Liver (tissue), 8 donors: ENCODE measurements at regions not wholly inside any gene's neighbourhood (a gene's known extent, or its start where the extent isn't known, plus 50 kb on each side); places are given as distances from the start of the nearest gene placed in this dataset.

Experiments
- DNase-seq: peaks from one replicate; pipeline ENCODE4 v3.0.0-alpha.2; 2017; ENCODE audit warnings: low spot score
- H3K27ac ChIP-seq, 2 donors: one replicate each; pipeline ENCODE4 v1.7.0; 2013; ENCODE audit warnings: inconsistent platforms in 2 of 2, low read length in 2 of 2, control low read depth in 1 of 2, low read depth in 1 of 2, mild to moderate bottlenecking in 1 of 2
- H3K27me3 ChIP-seq, 4 donors: one replicate each; pipeline versions ENCODE4 v1.6.1 to v1.7.0; 2013; ENCODE audit warnings: low read length in 3 of 4, inconsistent platforms in 1 of 4, mild to moderate bottlenecking in 1 of 4, moderate library complexity in 1 of 4; ENCODE audit not compliant: control insufficient read depth in 4 of 4, insufficient read depth in 4 of 4
- H3K36me3 ChIP-seq, 4 donors: one replicate each; pipeline versions ENCODE4 v1.6.1 to v1.7.0; 2013; ENCODE audit warnings: low read length in 3 of 4, mild to moderate bottlenecking in 3 of 4, low read depth in 1 of 4, moderate library complexity in 1 of 4; ENCODE audit not compliant: control insufficient read depth in 4 of 4, insufficient read depth in 3 of 4
- H3K4me1 ChIP-seq, 4 donors: one replicate each; pipeline versions ENCODE4 v1.6.1 to v1.7.0; 2013; ENCODE audit warnings: low read length in 3 of 4, mild to moderate bottlenecking in 3 of 4, moderate library complexity in 1 of 4; ENCODE audit not compliant: control insufficient read depth in 4 of 4, insufficient read depth in 4 of 4
- H3K4me3 ChIP-seq, 3 donors: one replicate each; pipeline versions ENCODE4 v1.6.1 to v1.7.0; 2013; ENCODE audit warnings: low read length in 3 of 3, control low read depth in 1 of 3, low read depth in 1 of 3, mild to moderate bottlenecking in 1 of 3
- H3K9ac ChIP-seq, 2 donors: one replicate each; pipeline ENCODE4 v1.7.0; 2013; ENCODE audit warnings: low read length in 2 of 2, mild to moderate bottlenecking in 2 of 2, moderate library complexity in 2 of 2, control low read depth in 1 of 2, low read depth in 1 of 2
- H3K9me3 ChIP-seq, 4 donors: one replicate each; pipeline versions ENCODE4 v1.6.1 to v1.7.0; 2013; ENCODE audit warnings: low read length in 3 of 4; ENCODE audit not compliant: control insufficient read depth in 4 of 4
- FOXA2 ChIP-seq: IDR thresholded peaks from 2 replicates; pipeline ENCODE4 v1.6.1; 2016; ENCODE audit warnings: antibody characterized with exemption
- GABPA ChIP-seq, 2 donors: IDR thresholded peaks in 1 of 2; conservative IDR thresholded peaks in 1 of 2; 2 replicates each; pipeline ENCODE4 v1.6.1; 2016; ENCODE audit warnings: antibody characterized with exemption in 2 of 2, mild to moderate bottlenecking in 1 of 2, moderate library complexity in 1 of 2
- HNF4A ChIP-seq, 2 donors: conservative IDR thresholded peaks; 2 replicates each; pipeline ENCODE4 v1.6.1; 2016; ENCODE audit warnings: antibody characterized with exemption in 2 of 2, mild to moderate bottlenecking in 2 of 2
- HNF4G ChIP-seq: IDR thresholded peaks from 2 replicates; pipeline ENCODE4 v1.6.1; 2016; ENCODE audit warnings: antibody characterized with exemption
- NR2F2 ChIP-seq: IDR thresholded peaks from 2 replicates; pipeline ENCODE4 v1.6.1; 2016; ENCODE audit warnings: antibody characterized with exemption
- RAD21 ChIP-seq, 2 donors: IDR thresholded peaks; 2 replicates each; pipeline ENCODE4 v1.6.1; 2016; ENCODE audit warnings: antibody characterized with exemption in 2 of 2, mild to moderate bottlenecking in 2 of 2
- RXRA ChIP-seq, 2 donors: IDR thresholded peaks; 2 replicates each; pipeline ENCODE4 v1.6.1; 2017 to 2018; ENCODE audit warnings: antibody characterized with exemption in 2 of 2, mild to moderate bottlenecking in 1 of 2
- TAF1 ChIP-seq: conservative IDR thresholded peaks from 2 replicates; pipeline ENCODE4 v1.6.1; 2016; ENCODE audit warnings: antibody characterized with exemption, mild to moderate bottlenecking
- YY1 ChIP-seq: IDR thresholded peaks from 2 replicates; pipeline ENCODE4 v1.6.1; 2016; ENCODE audit warnings: antibody characterized with exemption, mild to moderate bottlenecking
- WGBS: extraction: QIAGEN DNeasy Blood & Tissue Kit; methylation state at CpG from one replicate; pipeline ENCODE4 v1.1.7; 2013; 5-methylcytosine and 5-hydroxymethylcytosine counted together
- TF ChIP-seq, protein P1 (sequence below): fragments of 150-350 bp; IDR thresholded peaks from 2 replicates; pipeline ENCODE4 v1.5.1; 2017; ENCODE audit warnings: improper control_type of control experiment, low read depth, low read length; ENCODE audit not compliant: missing input control
- TF ChIP-seq, protein P2 (sequence below): IDR thresholded peaks from 2 replicates; pipeline ENCODE4 v1.6.1; 2016; ENCODE audit warnings: antibody characterized with exemption
- TF ChIP-seq, protein P3 (sequence below): IDR thresholded peaks from 2 replicates; pipeline ENCODE4 v1.6.1; 2016; ENCODE audit warnings: antibody characterized with exemption
- TF ChIP-seq, protein P4 (sequence below): IDR thresholded peaks from 2 replicates; pipeline ENCODE4 v1.6.1; 2016; ENCODE audit warnings: antibody characterized with exemption, mild to moderate bottlenecking
- donor health status: healthy.
- donor health status: healthy.
- donor health status: healthy.
- donor health status: healthy.
- donor health status: healthy.

DNA sequence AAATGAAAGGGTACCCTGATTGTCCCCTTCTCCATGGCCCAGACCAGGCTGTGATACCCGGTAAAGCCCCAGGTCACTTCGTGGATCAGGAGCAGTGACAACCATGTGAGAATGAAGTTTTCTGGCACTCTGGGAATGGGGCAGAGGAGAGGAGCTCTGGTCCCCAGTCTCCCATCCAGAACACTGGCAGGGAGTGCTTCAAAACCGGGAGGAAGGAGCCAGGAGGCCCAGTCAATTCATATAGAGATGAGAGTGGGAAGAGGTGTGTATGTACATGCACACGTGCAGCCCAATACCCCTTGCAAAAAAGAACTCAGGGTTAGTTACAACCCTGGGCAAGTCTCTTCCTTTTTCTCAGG, 101.4 kb upstream of the TLE3 start:
- TF ChIP-seq, protein P1, sequence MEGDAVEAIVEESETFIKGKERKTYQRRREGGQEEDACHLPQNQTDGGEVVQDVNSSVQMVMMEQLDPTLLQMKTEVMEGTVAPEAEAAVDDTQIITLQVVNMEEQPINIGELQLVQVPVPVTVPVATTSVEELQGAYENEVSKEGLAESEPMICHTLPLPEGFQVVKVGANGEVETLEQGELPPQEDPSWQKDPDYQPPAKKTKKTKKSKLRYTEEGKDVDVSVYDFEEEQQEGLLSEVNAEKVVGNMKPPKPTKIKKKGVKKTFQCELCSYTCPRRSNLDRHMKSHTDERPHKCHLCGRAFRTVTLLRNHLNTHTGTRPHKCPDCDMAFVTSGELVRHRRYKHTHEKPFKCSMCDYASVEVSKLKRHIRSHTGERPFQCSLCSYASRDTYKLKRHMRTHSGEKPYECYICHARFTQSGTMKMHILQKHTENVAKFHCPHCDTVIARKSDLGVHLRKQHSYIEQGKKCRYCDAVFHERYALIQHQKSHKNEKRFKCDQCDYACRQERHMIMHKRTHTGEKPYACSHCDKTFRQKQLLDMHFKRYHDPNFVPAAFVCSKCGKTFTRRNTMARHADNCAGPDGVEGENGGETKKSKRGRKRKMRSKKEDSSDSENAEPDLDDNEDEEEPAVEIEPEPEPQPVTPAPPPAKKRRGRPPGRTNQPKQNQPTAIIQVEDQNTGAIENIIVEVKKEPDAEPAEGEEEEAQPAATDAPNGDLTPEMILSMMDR = no peak
- no peak for TF ChIP-seq TAF1
- TF ChIP-seq NR2F2 = no peak
- no peaks in the 10 kb centered on the region for H3K36me3 ChIP-seq
- H3K27ac ChIP-seq = no peak overlapping the region
- no peak overlapping the region for H3K9ac ChIP-seq
- no peaks in the 10 kb centered on the region for H3K27me3 ChIP-seq
- peaks cover 10 to 40% (median 30%) of the 10 kb centered on the region in 4 donors for H3K4me1 ChIP-seq
- H3K4me3 ChIP-seq = no peak overlapping the region
- H3K9me3 ChIP-seq = no peaks in the 10 kb centered on the region
- 91% methylated on average over 4 of the region's 4 CpGs for WGBS
- no peak for DNase-seq

DNA sequence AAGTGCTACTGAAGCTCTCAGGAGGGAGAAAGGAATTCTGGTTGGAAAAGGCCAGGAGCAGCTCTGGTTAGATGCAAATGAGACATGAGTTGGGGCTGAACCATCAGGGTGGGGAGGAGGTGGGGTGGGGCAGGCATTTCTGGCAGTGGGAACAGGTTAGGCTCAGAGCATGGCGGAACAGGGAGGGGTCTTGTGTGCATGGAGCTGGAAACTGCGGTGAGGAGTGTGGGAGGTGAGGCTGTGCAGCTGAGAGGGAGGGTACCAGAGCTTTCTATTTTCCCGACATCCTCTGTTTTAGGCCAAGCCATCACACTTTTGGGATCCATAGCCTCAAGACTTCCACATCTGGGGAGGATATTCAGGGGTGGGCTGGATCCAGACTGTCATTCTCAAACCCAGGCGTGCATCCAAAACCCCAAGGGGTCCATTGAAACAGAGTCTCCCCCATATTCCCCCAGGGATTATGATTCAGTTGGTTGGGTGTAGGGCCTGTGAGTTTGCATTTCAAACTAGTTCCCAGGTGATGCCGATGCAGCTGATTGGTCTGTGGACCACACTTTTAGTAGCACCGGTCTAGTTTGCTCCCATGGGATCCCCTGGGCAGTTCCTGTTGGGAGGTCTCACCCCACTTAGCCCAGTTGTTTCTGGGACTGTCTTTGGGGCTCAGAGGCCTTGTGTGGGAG, 100.9 kb upstream of the TLE3 start:
- 95% methylated on average over 6 of the region's 6 CpGs for WGBS
- Histone ChIP-seq H3K27me3 (no peaks in the 10 kb centered on the region), H3K27ac (no peak overlapping the region), H3K9ac (no peak overlapping the region), H3K36me3 (no peaks in the 10 kb centered on the region), H3K9me3 (no peaks in the 10 kb centered on the region), H3K4me3 (no peak overlapping the region), H3K4me1 (peaks cover 10 to 40% (median 30%) of the 10 kb centered on the region in 4 donors)
- DNase-seq = no peak
- TF ChIP-seq, protein P2, sequence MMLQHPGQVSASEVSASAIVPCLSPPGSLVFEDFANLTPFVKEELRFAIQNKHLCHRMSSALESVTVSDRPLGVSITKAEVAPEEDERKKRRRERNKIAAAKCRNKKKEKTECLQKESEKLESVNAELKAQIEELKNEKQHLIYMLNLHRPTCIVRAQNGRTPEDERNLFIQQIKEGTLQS = no peak
- TF ChIP-seq, protein P1 = no peak
- TF ChIP-seq GABPA (IDR thresholded peaks at IDR 0.05 in 1 of 2, conservative IDR thresholded peaks at IDR 0.05 in 1 of 2) (no peak), HNF4G (no peak), YY1 (no peak), RXRA (IDR thresholded peaks at IDR 0.05) (no peak), TAF1 (no peak), RAD21 (IDR thresholded peaks at IDR 0.05) (no peak), FOXA2 (no peak), HNF4A (conservative IDR thresholded peaks at IDR 0.05) (no peak)
- TF ChIP-seq, protein P3, sequence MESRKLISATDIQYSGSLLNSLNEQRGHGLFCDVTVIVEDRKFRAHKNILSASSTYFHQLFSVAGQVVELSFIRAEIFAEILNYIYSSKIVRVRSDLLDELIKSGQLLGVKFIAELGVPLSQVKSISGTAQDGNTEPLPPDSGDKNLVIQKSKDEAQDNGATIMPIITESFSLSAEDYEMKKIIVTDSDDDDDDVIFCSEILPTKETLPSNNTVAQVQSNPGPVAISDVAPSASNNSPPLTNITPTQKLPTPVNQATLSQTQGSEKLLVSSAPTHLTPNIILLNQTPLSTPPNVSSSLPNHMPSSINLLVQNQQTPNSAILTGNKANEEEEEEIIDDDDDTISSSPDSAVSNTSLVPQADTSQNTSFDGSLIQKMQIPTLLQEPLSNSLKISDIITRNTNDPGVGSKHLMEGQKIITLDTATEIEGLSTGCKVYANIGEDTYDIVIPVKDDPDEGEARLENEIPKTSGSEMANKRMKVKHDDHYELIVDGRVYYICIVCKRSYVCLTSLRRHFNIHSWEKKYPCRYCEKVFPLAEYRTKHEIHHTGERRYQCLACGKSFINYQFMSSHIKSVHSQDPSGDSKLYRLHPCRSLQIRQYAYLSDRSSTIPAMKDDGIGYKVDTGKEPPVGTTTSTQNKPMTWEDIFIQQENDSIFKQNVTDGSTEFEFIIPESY = no peak
- TF ChIP-seq, protein P4, sequence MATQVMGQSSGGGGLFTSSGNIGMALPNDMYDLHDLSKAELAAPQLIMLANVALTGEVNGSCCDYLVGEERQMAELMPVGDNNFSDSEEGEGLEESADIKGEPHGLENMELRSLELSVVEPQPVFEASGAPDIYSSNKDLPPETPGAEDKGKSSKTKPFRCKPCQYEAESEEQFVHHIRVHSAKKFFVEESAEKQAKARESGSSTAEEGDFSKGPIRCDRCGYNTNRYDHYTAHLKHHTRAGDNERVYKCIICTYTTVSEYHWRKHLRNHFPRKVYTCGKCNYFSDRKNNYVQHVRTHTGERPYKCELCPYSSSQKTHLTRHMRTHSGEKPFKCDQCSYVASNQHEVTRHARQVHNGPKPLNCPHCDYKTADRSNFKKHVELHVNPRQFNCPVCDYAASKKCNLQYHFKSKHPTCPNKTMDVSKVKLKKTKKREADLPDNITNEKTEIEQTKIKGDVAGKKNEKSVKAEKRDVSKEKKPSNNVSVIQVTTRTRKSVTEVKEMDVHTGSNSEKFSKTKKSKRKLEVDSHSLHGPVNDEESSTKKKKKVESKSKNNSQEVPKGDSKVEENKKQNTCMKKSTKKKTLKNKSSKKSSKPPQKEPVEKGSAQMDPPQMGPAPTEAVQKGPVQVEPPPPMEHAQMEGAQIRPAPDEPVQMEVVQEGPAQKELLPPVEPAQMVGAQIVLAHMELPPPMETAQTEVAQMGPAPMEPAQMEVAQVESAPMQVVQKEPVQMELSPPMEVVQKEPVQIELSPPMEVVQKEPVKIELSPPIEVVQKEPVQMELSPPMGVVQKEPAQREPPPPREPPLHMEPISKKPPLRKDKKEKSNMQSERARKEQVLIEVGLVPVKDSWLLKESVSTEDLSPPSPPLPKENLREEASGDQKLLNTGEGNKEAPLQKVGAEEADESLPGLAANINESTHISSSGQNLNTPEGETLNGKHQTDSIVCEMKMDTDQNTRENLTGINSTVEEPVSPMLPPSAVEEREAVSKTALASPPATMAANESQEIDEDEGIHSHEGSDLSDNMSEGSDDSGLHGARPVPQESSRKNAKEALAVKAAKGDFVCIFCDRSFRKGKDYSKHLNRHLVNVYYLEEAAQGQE = no peak
